KOPT-K1 (cell line): ENCODE measurements at regions not wholly inside any gene's neighbourhood (a gene's known extent, or its start where the extent isn't known, plus 50 kb on each side); places are given as distances from the start of the nearest gene placed in this dataset.

Source experiments
- H3K27ac ChIP-seq: fragments of 200-600 bp; sonication (generic); 2 replicates; pipeline ENCODE4 v1.5.1; 2016; ENCODE audit warnings: antibody characterized with exemption, mild to moderate bottlenecking, low read depth, low read length; ENCODE audit not compliant: poor library complexity, severe bottlenecking
- H3K36me3 ChIP-seq: fragments of 200-600 bp; sonication (generic); 2 replicates; pipeline ENCODE4 v1.5.1; 2017; ENCODE audit warnings: antibody characterized with exemption, mild to moderate bottlenecking, low read length, moderate library complexity; ENCODE audit not compliant: insufficient read depth
- H3K9me3 ChIP-seq: fragments of 200-600 bp; sonication (generic); 2 replicates; pipeline ENCODE4 v1.5.1; 2017; ENCODE audit warnings: antibody characterized with exemption, low read length, mild to moderate bottlenecking; ENCODE audit not compliant: insufficient read depth, poor library complexity, severe bottlenecking

DNA sequence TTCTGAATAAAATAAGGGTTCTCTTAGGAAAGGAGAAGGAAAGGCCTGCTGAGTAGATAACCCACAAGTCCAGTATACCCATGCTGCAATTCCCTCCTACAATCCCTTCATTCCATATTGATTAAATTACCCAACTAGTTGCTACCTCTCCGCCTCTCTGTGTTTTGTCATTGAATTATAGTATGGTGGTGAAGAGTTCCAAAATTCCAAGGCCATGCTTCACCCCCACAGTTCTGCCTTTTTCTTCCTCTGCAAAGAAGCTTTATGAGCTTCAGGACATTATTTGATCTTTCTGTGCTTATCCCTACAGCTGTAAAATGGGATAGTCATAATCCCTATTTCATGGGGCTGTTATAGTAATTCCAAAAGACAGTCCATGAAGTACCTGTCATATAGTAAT, 215.6 kb downstream of the ACTL7B start:
- H3K36me3 ChIP-seq = no peaks in the 10 kb centered on the region
- H3K9me3 ChIP-seq = no peaks in the 10 kb centered on the region
- H3K27ac ChIP-seq = no peak overlapping the region

DNA sequence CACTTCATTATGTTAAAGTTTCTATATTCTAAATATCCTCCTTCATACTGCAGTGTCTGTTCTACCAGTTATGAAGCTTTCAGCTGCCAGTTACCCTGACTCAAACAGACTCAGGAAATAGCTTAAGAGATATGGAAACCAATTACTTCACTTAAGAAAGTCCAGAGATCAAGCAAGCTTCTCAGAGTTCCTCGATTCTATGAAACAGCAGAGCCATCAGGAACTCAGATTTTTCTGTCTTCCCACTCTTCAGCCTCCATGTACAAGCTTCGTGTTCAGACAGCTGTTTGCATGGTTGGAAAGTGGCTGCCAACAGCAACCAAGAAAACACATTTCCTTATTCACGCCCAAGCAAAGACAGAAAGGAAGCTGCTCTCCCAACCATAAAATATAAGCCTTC, 216.1 kb downstream of the ACTL7B start:
- no peaks in the 10 kb centered on the region for H3K9me3 ChIP-seq
- H3K36me3 ChIP-seq = no peaks in the 10 kb centered on the region
- H3K27ac ChIP-seq = no peak overlapping the region

DNA sequence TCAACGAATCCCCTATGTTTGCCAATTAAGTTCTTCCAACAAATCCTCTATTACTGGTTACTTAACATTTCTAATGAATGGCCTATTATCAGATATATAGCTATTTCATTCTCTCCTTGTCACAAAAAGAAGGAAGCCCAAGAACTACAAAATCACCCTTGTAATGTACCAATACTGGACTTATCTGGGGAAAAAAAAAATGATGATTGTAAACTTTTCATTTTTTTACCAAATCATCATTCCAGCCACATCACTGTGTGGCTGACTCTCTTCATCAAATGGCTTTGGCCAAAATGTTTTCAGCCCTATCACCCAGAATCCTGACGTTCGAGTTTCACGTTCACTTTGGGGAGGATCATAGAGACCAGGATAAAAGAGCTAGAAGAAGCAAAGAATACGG, 216.7 kb downstream of the ACTL7B start:
- no peaks in the 10 kb centered on the region for H3K9me3 ChIP-seq
- H3K27ac ChIP-seq = no peak overlapping the region
- H3K36me3 ChIP-seq = no peaks in the 10 kb centered on the region

- Histone ChIP-seq H3K9me3 (no peaks in the 10 kb centered on the region), H3K36me3 (no peaks in the 10 kb centered on the region), H3K27ac (no peak overlapping the region)
Observed at GRCh38 chr9:108637340-108637739, 218.4 kb downstream of the ACTL7B start.

GRCh38 chr9:108636013-108636412, 219.8 kb downstream of the ACTL7B start:
- Histone ChIP-seq H3K36me3 (no peaks in the 10 kb centered on the region), H3K9me3 (no peaks in the 10 kb centered on the region), H3K27ac (no peak overlapping the region)

- Histone ChIP-seq H3K36me3 (no peaks in the 10 kb centered on the region), H3K27ac (no peak overlapping the region), H3K9me3 (no peaks in the 10 kb centered on the region)
Observed at GRCh38 chr9:108634672-108635462, 220.9 kb downstream of the ACTL7B start.

GRCh38 chr9:108634204-108634603, 221.6 kb downstream of the ACTL7B start:
- H3K9me3 ChIP-seq = no peaks in the 10 kb centered on the region
- no peaks in the 10 kb centered on the region for H3K36me3 ChIP-seq
- no peak overlapping the region for H3K27ac ChIP-seq

GRCh38 chr9:108631496-108632285, 224.1 kb downstream of the ACTL7B start:
- H3K27ac ChIP-seq = no peak overlapping the region
- no peaks in the 10 kb centered on the region for H3K9me3 ChIP-seq
- H3K36me3 ChIP-seq = no peaks in the 10 kb centered on the region

DNA sequence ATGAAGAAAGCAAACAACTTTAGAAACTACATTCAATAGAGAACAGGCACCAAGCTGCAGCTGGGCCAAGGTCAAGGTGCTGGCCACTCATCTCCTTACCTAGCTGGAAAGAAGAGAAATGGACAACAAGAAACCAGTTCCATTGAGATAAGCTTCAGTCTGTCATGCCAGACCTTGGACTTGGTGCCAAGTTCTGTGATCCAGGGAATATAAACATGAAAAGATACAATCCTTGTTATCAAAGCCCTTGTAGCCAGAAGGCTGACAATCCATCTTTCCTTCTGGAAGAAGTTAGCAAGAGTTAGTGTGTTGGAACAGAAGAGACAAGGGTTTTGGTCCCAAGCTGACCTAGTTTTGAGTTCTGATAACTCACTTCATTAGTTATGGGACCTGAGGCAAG, 227.5 kb downstream of the ACTL7B start:
- no peaks in the 10 kb centered on the region for H3K36me3 ChIP-seq
- H3K27ac ChIP-seq = no peak overlapping the region
- H3K9me3 ChIP-seq = no peaks in the 10 kb centered on the region

DNA sequence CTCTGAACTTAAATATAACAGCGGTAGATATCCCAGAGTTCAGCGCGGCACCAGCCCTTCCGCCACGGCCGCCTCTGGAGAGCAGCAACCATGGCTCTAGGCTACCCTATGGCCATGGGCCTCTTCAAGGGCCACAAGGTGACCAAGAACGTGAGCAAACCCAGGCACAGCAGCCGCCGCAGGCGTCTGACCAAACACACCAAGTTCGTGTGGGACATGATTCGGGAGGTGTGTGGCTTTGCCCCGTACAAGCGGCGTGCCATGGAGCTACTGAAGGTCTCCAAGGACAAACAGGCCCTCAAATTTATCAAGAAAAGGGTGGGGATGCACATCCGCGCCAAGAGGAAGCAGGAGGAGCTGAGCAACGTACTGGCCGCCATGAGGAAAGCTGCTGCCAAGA, 229.0 kb downstream of the ACTL7B start:
- Histone ChIP-seq H3K27ac (no peak overlapping the region), H3K36me3 (no peaks in the 10 kb centered on the region), H3K9me3 (no peaks in the 10 kb centered on the region)

GRCh38 chr9:108621991-108622855, 233.6 kb downstream of the ACTL7B start:
- Histone ChIP-seq H3K27ac (no peak overlapping the region), H3K36me3 (no peaks in the 10 kb centered on the region), H3K9me3 (no peaks in the 10 kb centered on the region)

DNA sequence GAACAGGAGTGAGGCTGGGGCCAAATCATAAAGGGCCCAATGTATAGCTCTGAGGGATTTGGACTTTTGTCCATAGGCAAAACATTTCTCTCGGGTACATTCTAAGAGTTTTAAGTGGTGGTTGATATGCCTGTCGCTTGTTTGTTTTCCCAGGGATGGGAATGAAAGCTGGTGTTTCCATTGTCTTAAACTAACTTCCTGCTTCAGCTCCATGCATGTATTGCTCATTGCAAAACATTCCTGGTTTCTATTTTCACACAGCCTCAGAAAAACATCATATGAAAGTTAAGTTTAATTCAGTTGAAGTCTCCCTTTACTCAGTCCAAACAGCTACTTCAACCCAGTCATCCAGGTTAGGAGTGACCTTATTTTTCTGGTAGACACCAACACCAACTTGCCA, 235.0 kb downstream of the ACTL7B start:
- Histone ChIP-seq H3K9me3 (no peaks in the 10 kb centered on the region), H3K27ac (no peak overlapping the region), H3K36me3 (no peaks in the 10 kb centered on the region)

GRCh38 chr9:108618906-108619550, 236.8 kb downstream of the ACTL7B start:
- Histone ChIP-seq H3K36me3 (no peaks in the 10 kb centered on the region), H3K27ac (no peak overlapping the region), H3K9me3 (no peaks in the 10 kb centered on the region)

- H3K27ac ChIP-seq = no peak overlapping the region
- H3K9me3 ChIP-seq = no peaks in the 10 kb centered on the region
- no peaks in the 10 kb centered on the region for H3K36me3 ChIP-seq
Observed at GRCh38 chr9:108617676-108618075, 238.1 kb downstream of the ACTL7B start.

DNA sequence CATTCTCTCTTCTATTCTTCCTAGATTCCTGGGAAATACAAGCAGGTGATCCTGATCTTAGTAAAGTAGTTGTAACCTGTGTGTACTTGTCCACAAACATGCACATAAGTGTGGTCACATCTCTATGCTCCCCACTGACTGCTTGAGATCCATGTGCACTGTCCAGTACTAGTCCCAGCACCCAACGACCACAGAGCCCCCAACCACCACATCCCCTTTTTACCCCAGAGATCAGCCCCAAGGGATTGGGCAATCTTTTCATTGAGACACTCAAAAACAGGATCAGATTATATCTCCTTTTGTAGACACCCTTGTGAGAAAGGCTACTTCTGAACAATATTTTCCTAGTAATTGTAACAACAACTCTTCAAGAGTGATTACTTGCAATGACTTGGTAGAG, 240.6 kb downstream of the ACTL7B start:
- no peak overlapping the region for H3K27ac ChIP-seq
- H3K36me3 ChIP-seq = no peaks in the 10 kb centered on the region
- no peaks in the 10 kb centered on the region for H3K9me3 ChIP-seq
